Lower leg skin (tissue), 3 donors: ENCODE measurements at regions not wholly inside any gene's neighbourhood (a gene's known extent, or its start where the extent isn't known, plus 50 kb on each side); places are given as distances from the start of the nearest gene placed in this dataset.

Source experiments
- POLR2A ChIP-seq, 2 donors: fragments of 450-650 bp; IDR thresholded peaks; one replicate each; pipeline ENCODE4 v1.6.1; 2016 to 2017; ENCODE audit warnings: antibody characterized with exemption in 2 of 2, mild to moderate bottlenecking in 1 of 2, moderate library complexity in 1 of 2
- TF ChIP-seq, protein P1 (sequence below), 3 donors: fragments of 450-650 bp; IDR thresholded peaks; one replicate each; pipeline ENCODE4 v1.5.1; 2016; ENCODE audit warnings: antibody characterized with exemption in 3 of 3, mild to moderate bottlenecking in 3 of 3, moderate library complexity in 2 of 3

DNA sequence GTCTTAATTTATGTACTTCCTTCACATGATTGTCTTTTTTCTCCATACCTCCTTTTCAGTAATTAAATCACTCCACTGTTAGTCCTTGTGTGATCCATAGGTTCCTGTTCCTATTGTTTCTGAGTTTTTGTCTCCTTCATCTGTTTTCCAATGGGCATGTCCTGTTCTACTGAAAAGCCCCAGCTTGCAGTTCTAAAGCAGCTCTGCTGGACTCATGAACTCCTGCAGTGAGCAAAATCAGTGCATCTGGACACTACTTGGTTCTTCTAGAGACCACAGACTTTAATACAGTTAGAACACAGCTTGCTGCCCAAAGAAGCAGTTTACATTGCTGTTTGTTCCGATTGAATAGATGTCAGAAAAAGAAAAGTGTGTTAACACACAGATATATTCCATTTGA is 593.3 kb upstream of the HS3ST5 start:
- TF ChIP-seq, protein P1, sequence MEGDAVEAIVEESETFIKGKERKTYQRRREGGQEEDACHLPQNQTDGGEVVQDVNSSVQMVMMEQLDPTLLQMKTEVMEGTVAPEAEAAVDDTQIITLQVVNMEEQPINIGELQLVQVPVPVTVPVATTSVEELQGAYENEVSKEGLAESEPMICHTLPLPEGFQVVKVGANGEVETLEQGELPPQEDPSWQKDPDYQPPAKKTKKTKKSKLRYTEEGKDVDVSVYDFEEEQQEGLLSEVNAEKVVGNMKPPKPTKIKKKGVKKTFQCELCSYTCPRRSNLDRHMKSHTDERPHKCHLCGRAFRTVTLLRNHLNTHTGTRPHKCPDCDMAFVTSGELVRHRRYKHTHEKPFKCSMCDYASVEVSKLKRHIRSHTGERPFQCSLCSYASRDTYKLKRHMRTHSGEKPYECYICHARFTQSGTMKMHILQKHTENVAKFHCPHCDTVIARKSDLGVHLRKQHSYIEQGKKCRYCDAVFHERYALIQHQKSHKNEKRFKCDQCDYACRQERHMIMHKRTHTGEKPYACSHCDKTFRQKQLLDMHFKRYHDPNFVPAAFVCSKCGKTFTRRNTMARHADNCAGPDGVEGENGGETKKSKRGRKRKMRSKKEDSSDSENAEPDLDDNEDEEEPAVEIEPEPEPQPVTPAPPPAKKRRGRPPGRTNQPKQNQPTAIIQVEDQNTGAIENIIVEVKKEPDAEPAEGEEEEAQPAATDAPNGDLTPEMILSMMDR (IDR thresholded peaks at IDR 0.05) = no peak
- TF ChIP-seq POLR2A (IDR thresholded peaks at IDR 0.05) = no peak
